Heart right ventricle (tissue), 16 donors: ENCODE measurements at regions not wholly inside any gene's neighbourhood (a gene's known extent, or its start where the extent isn't known, plus 50 kb on each side); places are given as distances from the start of the nearest gene placed in this dataset.

ENCODE experiments used
- ATAC-seq, 8 donors: fragments of 200-7000 bp; cut with Tn5 transposase; one replicate each; pipeline ENCODE4 v1.9.1; 2020; ENCODE audit warnings: mild to moderate bottlenecking in 8 of 8, moderate library complexity in 8 of 8, moderate number of reproducible peaks in 1 of 8
- DNase-seq, 2 donors: peaks; one replicate each; pipeline ENCODE4 v3.0.0-alpha.2; 2020
- H3K27ac ChIP-seq, 10 donors: fragments of 200-600 bp; sonication (generic) in 2 of 10; one replicate each; pipeline versions ENCODE4 v1.5.0 to v1.8.0; 2020 to 2022; ENCODE audit warnings: mild to moderate bottlenecking in 3 of 10
- H3K27me3 ChIP-seq, 7 donors: fragments of 200-600 bp; one replicate each; pipeline ENCODE4 v1.8.0; 2021 to 2022; ENCODE audit warnings: mild to moderate bottlenecking in 2 of 7
- H3K36me3 ChIP-seq, 9 donors: fragments of 200-600 bp; sonication (generic) in 1 of 9; one replicate each; pipeline versions ENCODE4 v1.5.0 to v1.8.0; 2020 to 2022; ENCODE audit warnings: mild to moderate bottlenecking in 2 of 9
- H3K4me1 ChIP-seq, 9 donors: fragments of 200-600 bp; sonication (generic) in 1 of 9; one replicate each; pipeline versions ENCODE4 v1.5.0 to v1.8.0; 2020 to 2022; ENCODE audit warnings: mild to moderate bottlenecking in 4 of 9
- H3K4me3 ChIP-seq, 10 donors: fragments of 200-600 bp; sonication (generic) in 2 of 10; one replicate each; pipeline versions ENCODE4 v1.5.0 to v1.8.0; 2020 to 2022; ENCODE audit warnings: mild to moderate bottlenecking in 7 of 10, moderate library complexity in 2 of 10
- H3K9me3 ChIP-seq, 11 donors: fragments of 200-600 bp in 10 of 11; sonication (generic) in 2 of 11; one replicate each; pipeline versions ENCODE4 v1.5.0 to v1.8.0; 2013 to 2022; ENCODE audit warnings: mild to moderate bottlenecking in 2 of 11, control low read depth in 1 of 11, moderate library complexity in 1 of 11
- WGBS, 2 donors: extraction: QIAGEN DNeasy Blood & Tissue Kit; methylation state at CpG; one replicate each; pipeline ENCODE4 v1.1.7; 2013; ENCODE audit warnings: inconsistent platforms in 1 of 2; 5-methylcytosine and 5-hydroxymethylcytosine counted together
- intact Hi-C, 10 donors: fragments of 100-400 bp; cut with DNase I; formaldehyde crosslinking; loops; one replicate each; pipeline versions ENCODE4 v1.11.1 to v1.14.2; 2022
- TF ChIP-seq, protein P1 (sequence below), 9 donors: fragments of 200-600 bp; sonication (generic) in 2 of 9; IDR thresholded peaks; one replicate each; pipeline versions ENCODE4 v1.5.0 to v1.8.0; 2021 to 2022; ENCODE audit warnings: antibody characterized with exemption in 9 of 9, mild to moderate bottlenecking in 5 of 9, moderate library complexity in 1 of 9
- donor health status: Arrhythmogenic right ventricular cardiomyopathy.
- donor health status: ischemic (EF 13 %, LVEDD 7.1; RV severe dilation, severe dysfunction).
- donor health status: healthy with polysubstance abuse.
- donor health status: DM: no; HTN: yes; CAD: no.
- donor health status: DM: no; HTN: no; CAD: no.
- donor health status: ischemic (EF 25% LVEDD 6.9; RV normal size, moderate dysfunction).
- donor health status: ischemic (EF 25% LVEDD 5.7; RV mildly dilated, moderate dysfunction).
- donor health status: healthy.
- donor health status: DM: yes; HTN: yes; CAD: no.
- donor health status: Ischemic cardiomyopathy.
- donor health status: ischemic (EF 35%, LVEDD 5.7; RV mildly dilated, moderate dysfunction).
- donor health status: nonischemic (EF 11% LVEDD 7.7; RV severe dilation, severe dysfunction).
- donor health status: DM: yes; HTN: yes; CAD: no.
- donor health status: PGD.
- donor health status: ischemic (EF 29% LVEDD 5.4; RV normal size, mild dysfunction).
- donor health status: nonischemic (EF 23%, LVEDD 6.1; RV moderate dilation, normal function).

DNA sequence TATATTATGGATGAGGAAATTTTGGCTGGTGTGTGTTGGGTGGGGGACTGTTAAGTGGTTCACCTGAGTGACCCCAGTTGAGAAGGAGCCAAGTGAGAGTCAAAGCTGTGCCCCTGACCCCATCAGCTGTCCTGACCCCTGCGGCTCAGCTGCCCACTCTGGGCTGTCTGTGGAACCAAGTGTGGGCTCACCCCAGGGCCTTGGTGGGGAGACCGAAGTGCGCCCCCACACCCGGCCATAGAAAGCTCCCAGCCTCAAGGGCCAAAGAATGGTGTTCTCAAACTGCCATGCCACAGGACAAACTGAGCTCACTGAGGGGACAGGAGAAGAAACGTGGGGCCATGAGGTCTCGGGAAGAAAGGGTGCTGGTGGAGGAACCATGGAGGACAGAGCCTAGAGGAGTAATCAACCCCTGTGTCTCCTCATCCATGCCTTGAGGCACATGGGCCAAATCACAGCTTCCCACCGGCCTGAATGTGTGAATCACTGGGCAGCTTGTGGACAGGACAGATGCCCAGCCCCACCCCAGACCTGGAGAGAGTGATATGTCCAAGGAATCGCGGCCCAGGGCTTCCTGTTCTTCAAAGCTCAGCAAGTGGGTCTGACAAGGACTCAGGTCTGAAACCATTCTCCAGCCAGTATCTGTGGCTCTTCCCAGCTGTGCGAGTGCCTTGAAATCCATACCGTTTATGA, 86.2 kb upstream of the CACUL1 start:
- WGBS, 2 donors: 93% methylated on average over 11 of the region's 11 CpGs
- H3K27me3 ChIP-seq: no peaks in the 10 kb centered on the region
- H3K36me3 ChIP-seq: no peaks in the 10 kb centered on the region
- no peaks in the 10 kb centered on the region for H3K9me3 ChIP-seq
- intact Hi-C loops: no loop called here
- TF ChIP-seq, protein P1, sequence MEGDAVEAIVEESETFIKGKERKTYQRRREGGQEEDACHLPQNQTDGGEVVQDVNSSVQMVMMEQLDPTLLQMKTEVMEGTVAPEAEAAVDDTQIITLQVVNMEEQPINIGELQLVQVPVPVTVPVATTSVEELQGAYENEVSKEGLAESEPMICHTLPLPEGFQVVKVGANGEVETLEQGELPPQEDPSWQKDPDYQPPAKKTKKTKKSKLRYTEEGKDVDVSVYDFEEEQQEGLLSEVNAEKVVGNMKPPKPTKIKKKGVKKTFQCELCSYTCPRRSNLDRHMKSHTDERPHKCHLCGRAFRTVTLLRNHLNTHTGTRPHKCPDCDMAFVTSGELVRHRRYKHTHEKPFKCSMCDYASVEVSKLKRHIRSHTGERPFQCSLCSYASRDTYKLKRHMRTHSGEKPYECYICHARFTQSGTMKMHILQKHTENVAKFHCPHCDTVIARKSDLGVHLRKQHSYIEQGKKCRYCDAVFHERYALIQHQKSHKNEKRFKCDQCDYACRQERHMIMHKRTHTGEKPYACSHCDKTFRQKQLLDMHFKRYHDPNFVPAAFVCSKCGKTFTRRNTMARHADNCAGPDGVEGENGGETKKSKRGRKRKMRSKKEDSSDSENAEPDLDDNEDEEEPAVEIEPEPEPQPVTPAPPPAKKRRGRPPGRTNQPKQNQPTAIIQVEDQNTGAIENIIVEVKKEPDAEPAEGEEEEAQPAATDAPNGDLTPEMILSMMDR (IDR thresholded peaks at IDR 0.05): no peak
- ATAC-seq: no peak
- H3K4me1 ChIP-seq: peaks cover 0 to 34% (median 4%) of the 10 kb centered on the region in 9 donors
- DNase-seq: no peak
- H3K27ac ChIP-seq: no peak overlapping the region
- no peak overlapping the region for H3K4me3 ChIP-seq

DNA sequence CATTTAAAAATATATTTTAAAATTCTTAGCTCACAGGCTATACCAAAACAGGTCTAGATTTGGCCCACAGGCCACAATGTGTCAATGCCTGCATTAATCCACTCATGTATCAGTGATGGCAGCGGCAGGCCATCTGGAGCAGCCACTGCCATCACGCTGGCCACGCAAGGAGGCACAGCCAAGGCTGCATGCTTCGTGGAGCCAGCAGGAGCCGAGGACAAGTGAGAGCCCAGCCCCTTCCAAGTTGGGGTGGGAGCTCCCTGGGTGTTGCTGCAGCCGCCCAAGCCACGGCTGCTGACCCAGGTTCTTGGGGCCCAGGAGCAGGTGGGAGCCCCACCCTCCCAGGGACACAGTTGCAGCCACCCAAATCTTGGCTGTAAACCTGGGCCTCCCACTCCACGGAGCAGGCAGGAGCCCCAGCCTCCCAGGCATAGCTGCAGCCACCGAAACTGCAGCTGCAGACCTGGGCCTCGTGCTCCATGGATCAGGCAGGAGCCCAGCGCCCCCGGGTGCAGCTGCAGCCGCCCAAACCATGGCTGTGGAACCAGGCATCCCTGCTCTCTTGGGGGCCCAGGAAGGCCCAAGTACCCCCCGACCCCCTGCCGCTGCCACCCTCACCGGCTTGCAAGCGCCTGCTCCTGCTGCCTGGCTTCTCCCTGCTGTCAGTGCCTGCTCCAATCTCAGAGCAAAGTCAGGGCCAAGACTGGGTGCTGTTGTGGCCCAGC, 87.3 kb upstream of the CACUL1 start:
- peak in 1 of 8 donors; percentile 32 for ATAC-seq
- intact Hi-C loops: no loop called here
- no peaks in the 10 kb centered on the region for H3K27me3 ChIP-seq

DNA sequence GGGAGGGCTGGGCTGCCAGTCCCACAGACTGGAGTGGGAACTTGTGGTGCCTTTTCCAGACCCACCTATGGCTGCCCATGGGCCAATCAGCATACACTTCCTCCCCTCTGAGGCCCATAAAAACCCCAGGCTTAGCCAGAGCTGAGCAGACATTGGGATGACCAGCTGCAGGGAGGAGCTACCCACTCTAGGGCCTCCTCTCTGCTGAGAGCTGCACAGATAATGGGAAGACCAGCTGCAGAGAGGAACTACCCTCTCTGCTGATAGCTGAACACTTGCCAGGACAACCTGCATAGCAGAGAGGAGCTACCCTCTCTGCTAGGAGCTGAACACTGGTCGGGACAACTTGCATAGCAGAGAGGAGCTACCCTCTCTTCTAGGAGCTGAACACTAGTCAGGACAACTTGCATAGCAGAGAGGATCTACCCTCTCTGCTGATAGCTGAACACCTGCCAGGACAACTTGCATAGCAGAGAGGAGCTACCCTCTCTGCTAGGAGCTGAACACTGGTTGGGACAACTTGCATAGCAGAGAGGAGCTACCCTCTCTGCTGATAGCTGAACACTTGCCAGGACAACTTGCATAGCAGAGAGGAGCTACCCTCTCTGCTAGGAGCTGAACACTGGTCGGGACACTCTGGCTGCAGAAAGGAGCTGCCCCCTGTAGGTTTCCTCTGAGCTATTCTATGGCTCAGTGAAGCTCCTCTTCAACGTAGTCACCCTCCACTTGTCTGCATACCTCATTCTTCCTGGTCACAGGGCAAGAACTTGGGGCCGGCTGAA, 88.3 kb upstream of the CACUL1 start:
- Histone ChIP-seq H3K36me3 (no peaks in the 10 kb centered on the region), H3K4me3 (no peak overlapping the region), H3K4me1 (peaks cover 0 to 33% (median 4%) of the 10 kb centered on the region in 9 donors), H3K27me3 (no peaks in the 10 kb centered on the region), H3K9me3 (no peaks in the 10 kb centered on the region), H3K27ac (peak overlapping the region in 2 of 10 donors; percentile 26 to 48)
- DNase-seq (no peak), ATAC-seq (peak in 3 of 8 donors; percentile 35 to 45 (median 36))
- intact Hi-C loops: no loop called here
- WGBS, 2 donors: 67 to 72% methylated on average over 4 of the region's 4 CpGs
- TF ChIP-seq, protein P1 (IDR thresholded peaks at IDR 0.05): peak in 1 of 9 donors; percentile 17

More for the DNA sequence above, 87.3 kb upstream of the CACUL1 start:
- DNase-seq: no peak
- Histone ChIP-seq H3K4me1 (peaks cover 0 to 33% (median 4%) of the 10 kb centered on the region in 9 donors), H3K4me3 (no peak overlapping the region), H3K36me3 (no peaks in the 10 kb centered on the region), H3K27ac (no peak overlapping the region), H3K9me3 (no peaks in the 10 kb centered on the region)
- TF ChIP-seq, protein P1 (IDR thresholded peaks at IDR 0.05): no peak
- WGBS, 2 donors: 86 to 94% methylated on average over 17 of the region's 17 CpGs

DNA sequence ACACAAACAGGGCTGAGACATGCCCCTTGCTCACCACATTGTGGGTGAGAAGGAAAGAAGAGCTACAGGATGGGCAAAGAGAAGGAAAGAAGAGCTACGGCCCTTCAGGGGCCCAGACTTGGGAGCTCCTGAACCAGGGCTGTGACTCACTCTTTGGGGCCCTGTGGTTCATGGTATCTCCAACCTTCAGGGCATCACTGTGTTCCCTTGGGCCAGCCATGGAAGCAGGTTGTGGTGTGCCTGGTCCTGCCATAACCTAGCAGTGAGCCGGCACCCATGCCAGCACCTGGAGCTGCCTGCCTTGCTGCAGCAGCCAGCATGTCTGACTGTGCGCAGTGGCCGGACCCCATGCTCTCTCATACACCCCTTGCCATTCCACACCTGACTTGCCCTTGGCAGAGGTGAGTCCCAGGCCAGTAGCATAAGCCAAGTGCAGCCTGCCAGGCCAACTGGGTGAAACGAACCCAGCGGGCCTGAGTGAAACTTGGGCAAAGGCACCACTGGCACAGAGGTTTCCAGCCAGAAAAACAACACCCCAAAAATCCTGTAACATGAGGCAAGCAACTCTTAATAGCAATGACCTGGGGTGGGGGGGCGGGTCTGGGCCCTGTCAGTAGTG, 89.0 kb upstream of the CACUL1 start:
- H3K4me3 ChIP-seq: no peak overlapping the region
- intact Hi-C loops: no loop called here
- DNase-seq: no peak
- WGBS, 2 donors: 86 to 87% methylated on average over 7 of the region's 7 CpGs
- no peaks in the 10 kb centered on the region for H3K27me3 ChIP-seq
- H3K27ac ChIP-seq: peak overlapping the region in 3 of 10 donors; percentile 26 to 48 (median 26)
- H3K36me3 ChIP-seq: no peaks in the 10 kb centered on the region
- no peaks in the 10 kb centered on the region for H3K9me3 ChIP-seq
- peaks cover 0 to 33% (median 4%) of the 10 kb centered on the region in 9 donors for H3K4me1 ChIP-seq
- ATAC-seq: peak in 6 of 8 donors; percentile 18 to 43 (median 33)
- TF ChIP-seq, protein P1 (IDR thresholded peaks at IDR 0.05): no peak
